ENCODE measurements at regions not wholly inside any gene's neighbourhood (a gene's known extent, or its start where the extent isn't known, plus 50 kb on each side); places are given as distances from the start of the nearest gene placed in this dataset.

GRCh38 chr16:86902656-86903001, 324.3 kb downstream of the FOXL1 start:
- intact Hi-C loops (cut with DNase I): no loop called here

GRCh38 chr16:86903068-86903467, 324.7 kb downstream of the FOXL1 start:
- Histone ChIP-seq H3K9me3 (no peaks in the 10 kb centered on the region), H3K27me3 (no peaks in the 10 kb centered on the region), H3K4me1 (ENCODE audit: insufficient read depth) (peaks cover 2% of the 10 kb centered on the region), H3K4me3 (no peak overlapping the region), H3K27ac (no peak overlapping the region), H3K36me3 (no peaks in the 10 kb centered on the region)
- 95 to 100% (median 100%) methylated on average over 1 of the region's 1 CpG for WGBS, 3 donors
- no peak for DNase-seq
- intact Hi-C loops (cut with DNase I): no loop called here
- TF ChIP-seq POLR2A (IDR thresholded peaks at IDR 0.05): no peak
- TF ChIP-seq EP300 (IDR thresholded peaks at IDR 0.05): no peak
- no peak for TF ChIP-seq CTCF (IDR thresholded peaks at IDR 0.05)

More at GRCh38 chr16:86902656-86903001, 324.3 kb downstream of the FOXL1 start:
- Histone ChIP-seq H3K36me3 (no peaks in the 10 kb centered on the region), H3K4me1 (ENCODE audit: insufficient read depth) (peaks cover 2% of the 10 kb centered on the region), H3K27ac (no peak overlapping the region), H3K27me3 (no peaks in the 10 kb centered on the region), H3K9me3 (no peaks in the 10 kb centered on the region), H3K4me3 (no peak overlapping the region)
- DNase-seq: no peak
- WGBS, 3 donors: 79 to 84% (median 84%) methylated on average over 4 of the region's 4 CpGs
- TF ChIP-seq EP300 (IDR thresholded peaks at IDR 0.05) (no peak), CTCF (IDR thresholded peaks at IDR 0.05) (no peak), POLR2A (IDR thresholded peaks at IDR 0.05) (no peak)

- intact Hi-C loops (cut with DNase I): no loop called here
- peak in 1 of 5 donors; percentile 7 for DNase-seq
- H3K9me3 ChIP-seq: no peaks in the 10 kb centered on the region
- peaks cover 2% of the 10 kb centered on the region for H3K4me1 ChIP-seq (ENCODE audit: insufficient read depth)
- H3K36me3 ChIP-seq: no peaks in the 10 kb centered on the region
- no peak overlapping the region for H3K4me3 ChIP-seq
- 85 to 89% (median 86%) methylated on average over 9 of the region's 9 CpGs for WGBS, 3 donors
- H3K27ac ChIP-seq: no peak overlapping the region
- no peak for TF ChIP-seq CTCF (IDR thresholded peaks at IDR 0.05)
- TF ChIP-seq POLR2A (IDR thresholded peaks at IDR 0.05): no peak
- no peak for TF ChIP-seq EP300 (IDR thresholded peaks at IDR 0.05)
- H3K27me3 ChIP-seq: no peaks in the 10 kb centered on the region
Observed at GRCh38 chr16:86905302-86905701, 327.0 kb downstream of the FOXL1 start.

GRCh38 chr16:86906623-86907022, 328.3 kb downstream of the FOXL1 start:
- Histone ChIP-seq H3K4me1 (ENCODE audit: insufficient read depth) (peaks cover 1% of the 10 kb centered on the region), H3K4me3 (no peak overlapping the region), H3K9me3 (no peaks in the 10 kb centered on the region), H3K36me3 (no peaks in the 10 kb centered on the region), H3K27me3 (no peaks in the 10 kb centered on the region), H3K27ac (no peak overlapping the region)
- WGBS, 3 donors: 33 to 54% (median 39%) methylated on average over 14 of the region's 14 CpGs
- intact Hi-C loops (cut with DNase I): no loop called here
- no peak for TF ChIP-seq EP300 (IDR thresholded peaks at IDR 0.05)
- no peak for TF ChIP-seq POLR2A (IDR thresholded peaks at IDR 0.05)
- TF ChIP-seq CTCF (IDR thresholded peaks at IDR 0.05): no peak
- DNase-seq: peak in 1 of 5 donors; percentile 0

Measured in ovary (tissue), 7 donors.